ENCODE measurements at regions not wholly inside any gene's neighbourhood (a gene's known extent, or its start where the extent isn't known, plus 50 kb on each side); places are given as distances from the start of the nearest gene placed in this dataset.

DNA sequence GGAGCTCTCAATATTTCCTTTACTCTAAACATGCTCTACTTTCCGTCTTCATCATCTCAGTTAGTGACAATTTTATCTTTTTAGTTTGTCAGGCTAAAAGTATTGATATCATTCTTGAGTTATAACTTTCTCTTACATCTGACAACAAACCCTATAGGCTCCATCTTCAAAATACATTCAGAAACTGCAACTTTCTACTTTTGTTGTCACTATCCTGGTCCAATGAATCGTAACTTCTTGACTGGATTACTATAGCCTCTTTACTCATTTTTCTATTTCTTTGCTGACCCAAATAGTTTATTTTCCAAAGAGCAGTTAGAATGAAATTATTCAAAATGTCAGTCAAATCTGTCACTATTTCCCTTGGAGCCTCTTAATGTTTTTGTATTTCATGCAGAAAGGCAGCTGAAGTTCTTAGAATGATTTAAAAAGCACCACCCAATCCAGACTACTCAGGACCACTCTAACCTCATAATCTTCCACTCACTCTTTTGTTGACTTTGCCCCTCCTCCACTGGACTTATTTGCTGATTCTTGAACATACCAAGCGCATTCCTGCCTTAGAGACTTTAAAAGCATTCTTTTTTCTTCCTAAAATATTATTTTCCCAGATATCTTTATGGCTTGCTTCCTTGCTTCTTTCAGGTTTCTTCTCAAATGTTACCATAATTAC lies 119.9 kb upstream of the CBLB start:
- TF ChIP-seq, protein P1, sequence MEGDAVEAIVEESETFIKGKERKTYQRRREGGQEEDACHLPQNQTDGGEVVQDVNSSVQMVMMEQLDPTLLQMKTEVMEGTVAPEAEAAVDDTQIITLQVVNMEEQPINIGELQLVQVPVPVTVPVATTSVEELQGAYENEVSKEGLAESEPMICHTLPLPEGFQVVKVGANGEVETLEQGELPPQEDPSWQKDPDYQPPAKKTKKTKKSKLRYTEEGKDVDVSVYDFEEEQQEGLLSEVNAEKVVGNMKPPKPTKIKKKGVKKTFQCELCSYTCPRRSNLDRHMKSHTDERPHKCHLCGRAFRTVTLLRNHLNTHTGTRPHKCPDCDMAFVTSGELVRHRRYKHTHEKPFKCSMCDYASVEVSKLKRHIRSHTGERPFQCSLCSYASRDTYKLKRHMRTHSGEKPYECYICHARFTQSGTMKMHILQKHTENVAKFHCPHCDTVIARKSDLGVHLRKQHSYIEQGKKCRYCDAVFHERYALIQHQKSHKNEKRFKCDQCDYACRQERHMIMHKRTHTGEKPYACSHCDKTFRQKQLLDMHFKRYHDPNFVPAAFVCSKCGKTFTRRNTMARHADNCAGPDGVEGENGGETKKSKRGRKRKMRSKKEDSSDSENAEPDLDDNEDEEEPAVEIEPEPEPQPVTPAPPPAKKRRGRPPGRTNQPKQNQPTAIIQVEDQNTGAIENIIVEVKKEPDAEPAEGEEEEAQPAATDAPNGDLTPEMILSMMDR (IDR thresholded peaks at IDR 0.05; ENCODE audit: control insufficient read depth, extremely low read depth, insufficient read depth), result no peak
- H3K4me3 ChIP-seq (ENCODE audit: low read depth, low read length), result no peak overlapping the region
- DNase-seq (ENCODE audit: low read depth), result no peak

DNA sequence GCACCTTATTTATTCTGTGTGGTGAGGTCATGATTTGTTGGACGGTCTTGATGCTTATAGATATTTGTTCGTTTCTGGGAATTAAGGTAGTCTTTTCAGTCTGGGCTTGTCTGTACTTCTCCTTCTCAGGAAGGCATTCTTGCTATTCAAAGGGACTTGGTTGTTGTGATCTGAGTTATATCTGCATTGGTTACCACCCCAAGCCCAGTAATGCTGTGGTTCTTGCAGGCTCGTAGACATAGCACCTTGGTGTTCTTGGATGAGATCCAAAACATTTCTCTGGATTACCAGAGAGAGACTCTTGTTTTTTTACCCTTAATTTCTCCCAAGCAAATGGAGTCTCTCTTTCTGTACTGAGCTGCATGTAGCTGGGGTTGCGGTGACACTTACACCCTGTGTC lies 128.0 kb upstream of the CBLB start:
- no peak for DNase-seq (ENCODE audit: low read depth)
- TF ChIP-seq, protein P1 (IDR thresholded peaks at IDR 0.05; ENCODE audit: control insufficient read depth, extremely low read depth, insufficient read depth), result no peak
- no peak overlapping the region for H3K4me3 ChIP-seq (ENCODE audit: low read depth, low read length)

DNA sequence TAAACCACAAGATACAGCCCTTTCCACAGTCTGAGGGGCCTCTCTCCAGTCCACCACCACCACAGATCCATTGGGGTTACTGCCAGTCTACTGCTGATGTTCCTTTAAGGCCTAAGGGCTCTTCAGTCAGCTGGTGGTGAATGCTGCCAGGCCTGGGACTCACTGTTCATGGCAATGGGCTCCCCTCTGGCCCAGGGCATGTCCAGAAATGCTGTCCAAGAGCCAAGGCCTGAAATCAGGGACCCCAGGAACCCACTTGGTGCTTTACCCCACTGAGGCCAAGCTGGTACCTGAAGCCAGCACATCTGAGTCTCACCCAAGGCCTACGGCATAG lies 128.6 kb upstream of the CBLB start:
- TF ChIP-seq, protein P1 (IDR thresholded peaks at IDR 0.05; ENCODE audit: control insufficient read depth, extremely low read depth, insufficient read depth), result no peak
- no peak overlapping the region for H3K4me3 ChIP-seq (ENCODE audit: low read depth, low read length)

DNA sequence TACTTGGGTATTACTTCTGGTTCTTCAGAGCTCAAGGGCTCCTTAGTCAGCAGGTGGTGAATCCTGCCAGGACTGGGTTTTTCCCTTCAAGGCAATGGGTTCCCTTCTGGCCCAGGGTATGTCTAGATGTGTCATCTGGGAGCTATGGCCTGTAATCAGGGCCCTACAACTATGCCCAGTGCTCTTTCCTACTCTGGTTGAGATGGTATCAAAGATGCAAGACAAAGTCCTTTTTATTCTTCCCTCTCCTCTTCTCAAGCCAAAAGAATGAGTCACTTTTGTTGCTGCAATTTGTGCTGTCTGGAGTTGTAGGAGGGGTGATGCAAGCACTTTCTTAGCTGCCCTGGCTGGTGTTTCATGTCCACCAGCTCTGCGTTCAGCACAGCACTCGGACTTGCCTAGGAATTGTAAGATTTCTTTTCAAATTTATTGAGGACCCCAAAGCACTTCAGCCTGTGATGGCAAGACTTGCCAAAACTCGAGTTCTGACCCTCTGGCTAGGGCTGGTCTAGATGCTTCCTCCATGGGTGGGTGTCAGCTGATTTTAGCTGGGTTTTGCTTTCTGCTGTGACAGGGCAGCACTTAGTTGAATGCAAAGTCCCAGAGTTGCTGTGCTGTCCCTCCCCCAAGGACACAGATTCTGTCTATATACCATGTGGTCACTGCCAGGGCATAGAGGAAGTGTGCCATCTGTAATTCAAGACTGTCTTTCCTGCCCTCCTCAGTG lies 129.2 kb upstream of the CBLB start:
- TF ChIP-seq, protein P1 (IDR thresholded peaks at IDR 0.05; ENCODE audit: control insufficient read depth, extremely low read depth, insufficient read depth), result no peak
- no peak for DNase-seq (ENCODE audit: low read depth)
- no peak overlapping the region for H3K4me3 ChIP-seq (ENCODE audit: low read depth, low read length)

More for the DNA sequence above, 128.6 kb upstream of the CBLB start:
- no peak for DNase-seq (ENCODE audit: low read depth)

DNA sequence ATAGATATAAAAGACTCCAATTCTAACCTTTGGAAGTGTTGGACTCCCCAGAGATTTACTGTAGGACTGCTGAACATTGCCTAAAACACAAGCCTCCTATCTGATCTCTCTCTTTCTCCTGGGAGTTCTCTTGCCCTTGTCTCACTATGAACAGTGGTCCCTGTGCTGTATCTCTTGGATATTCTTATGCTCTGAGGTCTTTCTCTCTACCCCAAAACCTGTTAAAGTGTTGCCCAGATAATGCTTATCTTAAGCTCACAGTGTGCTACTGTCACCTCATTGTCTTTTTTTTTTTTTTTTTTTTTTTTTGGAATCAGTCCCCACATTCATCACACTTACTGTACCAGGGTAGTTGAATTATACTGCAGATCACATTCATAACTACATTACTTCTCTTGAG lies 131.0 kb upstream of the CBLB start:
- H3K4me3 ChIP-seq (ENCODE audit: low read depth, low read length), result no peak overlapping the region
- TF ChIP-seq, protein P1 (IDR thresholded peaks at IDR 0.05; ENCODE audit: control insufficient read depth, extremely low read depth, insufficient read depth), result no peak
- no peak for DNase-seq (ENCODE audit: low read depth)

DNA sequence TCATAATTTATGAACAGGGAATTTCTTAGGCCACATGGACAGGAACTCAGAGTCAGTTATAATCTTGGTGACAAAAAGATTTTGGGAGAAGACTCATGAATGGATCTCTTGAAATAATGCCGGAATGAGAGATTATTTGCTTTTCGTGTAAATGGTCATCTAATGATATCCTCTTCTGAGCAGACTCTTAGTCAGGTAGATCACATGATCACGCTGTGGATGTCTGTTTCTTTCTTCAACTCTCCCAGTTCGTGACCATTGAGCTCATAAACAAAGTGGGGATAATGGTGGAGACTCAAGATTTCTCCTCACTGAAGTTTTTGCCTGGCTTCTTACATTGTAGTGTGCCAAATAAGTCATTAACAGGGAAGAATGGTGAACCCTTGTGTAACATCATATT lies 133.1 kb upstream of the CBLB start:
- TF ChIP-seq, protein P1 (IDR thresholded peaks at IDR 0.05; ENCODE audit: control insufficient read depth, extremely low read depth, insufficient read depth), result no peak
- H3K4me3 ChIP-seq (ENCODE audit: low read depth, low read length), result no peak overlapping the region
- no peak for DNase-seq (ENCODE audit: low read depth)

All from LNCaP clone FGC (cell line).